PFSK-1 (cell line): ENCODE measurements at regions not wholly inside any gene's neighbourhood (a gene's known extent, or its start where the extent isn't known, plus 50 kb on each side); places are given as distances from the start of the nearest gene placed in this dataset.

Source experiments
- FOXP2 ChIP-seq: optimal IDR thresholded peaks from 2 replicates; pipeline ENCODE3; 2011; ENCODE audit warnings: borderline replicate concordance, control low read depth, inconsistent platforms; ENCODE audit not compliant: insufficient read depth; ENCODE audit errors: extremely low read length, extremely low read depth
- POLR2AphosphoS5 ChIP-seq: IDR thresholded peaks from 2 replicates; pipeline ENCODE4 v1.6.1; 2012; ENCODE audit warnings: low read depth, mild to moderate bottlenecking, control low read depth, low read length, moderate library complexity
- SIN3A ChIP-seq: IDR thresholded peaks from 2 replicates; pipeline ENCODE4 v1.6.1; 2012; ENCODE audit warnings: mild to moderate bottlenecking, low read length, moderate library complexity, borderline replicate concordance; ENCODE audit not compliant: insufficient read depth
- TAF1 ChIP-seq: IDR thresholded peaks from 2 replicates; pipeline ENCODE4 v1.6.1; 2012; ENCODE audit warnings: low read length, control low read depth, borderline replicate concordance; ENCODE audit not compliant: insufficient read depth
- TF ChIP-seq, protein P1 (sequence below), 2 experiments: IDR thresholded peaks; 2 replicates each; pipeline versions ENCODE4 v1.6.1 to v1.8.0; 2011 to 2012; ENCODE audit warnings: low read depth in 2 of 2, low read length in 2 of 2, control low read depth in 1 of 2, inconsistent platforms in 1 of 2, mild to moderate bottlenecking in 1 of 2, moderate library complexity in 1 of 2; ENCODE audit not compliant: insufficient read depth in 1 of 2

DNA sequence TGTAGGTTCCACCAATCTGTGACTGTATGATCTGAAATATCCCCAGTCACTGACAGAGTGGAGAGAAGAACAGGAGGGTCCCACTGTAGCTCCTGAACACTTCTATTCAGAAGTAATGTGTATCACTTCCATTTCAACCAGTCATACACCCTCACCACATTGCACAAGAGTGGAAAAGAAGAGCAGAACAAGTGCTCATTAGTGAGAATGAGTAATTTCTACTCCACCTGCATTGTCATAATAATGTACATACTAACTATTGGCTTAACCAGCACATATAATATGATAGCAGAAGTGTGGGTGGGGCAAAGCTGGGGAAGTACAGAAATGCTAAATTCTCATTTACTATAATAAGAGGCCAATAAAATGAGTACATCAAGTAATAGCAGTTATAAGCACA lies 342.7 kb downstream of the LMO7 start:
- TF ChIP-seq FOXP2 = no peak
- TF ChIP-seq POLR2AphosphoS5 = no peak
- TF ChIP-seq SIN3A = no peak
- TF ChIP-seq, protein P1, sequence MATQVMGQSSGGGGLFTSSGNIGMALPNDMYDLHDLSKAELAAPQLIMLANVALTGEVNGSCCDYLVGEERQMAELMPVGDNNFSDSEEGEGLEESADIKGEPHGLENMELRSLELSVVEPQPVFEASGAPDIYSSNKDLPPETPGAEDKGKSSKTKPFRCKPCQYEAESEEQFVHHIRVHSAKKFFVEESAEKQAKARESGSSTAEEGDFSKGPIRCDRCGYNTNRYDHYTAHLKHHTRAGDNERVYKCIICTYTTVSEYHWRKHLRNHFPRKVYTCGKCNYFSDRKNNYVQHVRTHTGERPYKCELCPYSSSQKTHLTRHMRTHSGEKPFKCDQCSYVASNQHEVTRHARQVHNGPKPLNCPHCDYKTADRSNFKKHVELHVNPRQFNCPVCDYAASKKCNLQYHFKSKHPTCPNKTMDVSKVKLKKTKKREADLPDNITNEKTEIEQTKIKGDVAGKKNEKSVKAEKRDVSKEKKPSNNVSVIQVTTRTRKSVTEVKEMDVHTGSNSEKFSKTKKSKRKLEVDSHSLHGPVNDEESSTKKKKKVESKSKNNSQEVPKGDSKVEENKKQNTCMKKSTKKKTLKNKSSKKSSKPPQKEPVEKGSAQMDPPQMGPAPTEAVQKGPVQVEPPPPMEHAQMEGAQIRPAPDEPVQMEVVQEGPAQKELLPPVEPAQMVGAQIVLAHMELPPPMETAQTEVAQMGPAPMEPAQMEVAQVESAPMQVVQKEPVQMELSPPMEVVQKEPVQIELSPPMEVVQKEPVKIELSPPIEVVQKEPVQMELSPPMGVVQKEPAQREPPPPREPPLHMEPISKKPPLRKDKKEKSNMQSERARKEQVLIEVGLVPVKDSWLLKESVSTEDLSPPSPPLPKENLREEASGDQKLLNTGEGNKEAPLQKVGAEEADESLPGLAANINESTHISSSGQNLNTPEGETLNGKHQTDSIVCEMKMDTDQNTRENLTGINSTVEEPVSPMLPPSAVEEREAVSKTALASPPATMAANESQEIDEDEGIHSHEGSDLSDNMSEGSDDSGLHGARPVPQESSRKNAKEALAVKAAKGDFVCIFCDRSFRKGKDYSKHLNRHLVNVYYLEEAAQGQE (IDR thresholded peaks at IDR 0.05; ENCODE audit: insufficient read depth in 1 of 2, low read depth in 2 of 2, low read length in 2 of 2) = no peak
- no peak for TF ChIP-seq TAF1

GRCh38 chr13:75968103-75968838 lies 332.1 kb downstream of the LMO7 start:
- TF ChIP-seq TAF1 (no peak), POLR2AphosphoS5 (no peak)
- TF ChIP-seq, protein P1 (IDR thresholded peaks at IDR 0.05; ENCODE audit: insufficient read depth in 1 of 2, low read depth in 2 of 2, low read length in 2 of 2) = no peak

DNA sequence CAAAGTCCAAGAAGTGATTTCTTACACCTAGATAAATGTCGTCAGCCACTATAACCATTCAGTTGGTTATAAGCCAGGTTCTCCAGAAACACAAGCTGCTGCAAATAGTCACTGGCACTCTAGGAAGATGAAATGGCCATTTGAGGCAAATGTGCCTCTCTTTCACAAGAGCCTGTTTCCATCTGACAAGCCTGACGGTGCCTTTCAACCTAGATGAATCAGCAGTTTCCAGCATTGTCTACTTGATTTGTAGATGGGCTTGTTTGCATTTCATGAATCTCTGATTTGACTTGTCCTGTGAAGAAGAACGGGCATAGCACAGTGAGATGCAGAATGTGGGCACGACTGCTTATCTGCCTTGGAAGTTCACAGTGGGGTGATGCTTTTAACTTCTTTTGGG lies 327.2 kb downstream of the LMO7 start:
- TF ChIP-seq TAF1 = no peak
- TF ChIP-seq POLR2AphosphoS5 = no peak
- TF ChIP-seq, protein P1 (IDR thresholded peaks at IDR 0.05; ENCODE audit: insufficient read depth in 1 of 2, low read depth in 2 of 2, low read length in 2 of 2) = no peak
- TF ChIP-seq SIN3A = no peak
- TF ChIP-seq FOXP2 = no peak

DNA sequence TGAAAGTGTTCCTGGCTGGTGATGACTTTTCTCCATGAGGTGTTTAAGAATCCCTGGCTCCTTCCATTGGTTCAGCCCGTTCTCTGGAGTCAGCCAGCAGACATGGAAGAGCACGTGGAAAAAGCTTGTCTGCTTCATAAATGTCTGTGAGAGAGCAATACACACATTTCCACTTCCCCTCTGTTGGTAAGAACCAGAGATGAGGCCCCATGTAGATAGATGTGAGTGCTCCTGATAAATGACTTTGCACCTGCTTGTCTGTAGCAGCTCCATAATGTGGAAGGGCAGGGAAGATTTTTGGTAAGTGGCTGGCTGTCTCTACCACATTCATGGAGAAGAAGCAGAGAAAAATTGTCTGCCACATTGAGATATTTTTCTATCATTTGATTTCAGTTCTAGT lies 325.8 kb downstream of the LMO7 start:
- no peak for TF ChIP-seq TAF1
- TF ChIP-seq SIN3A = no peak
- no peak for TF ChIP-seq POLR2AphosphoS5
- TF ChIP-seq FOXP2 = no peak
- TF ChIP-seq, protein P1 (IDR thresholded peaks at IDR 0.05; ENCODE audit: insufficient read depth in 1 of 2, low read depth in 2 of 2, low read length in 2 of 2) = no peak

DNA sequence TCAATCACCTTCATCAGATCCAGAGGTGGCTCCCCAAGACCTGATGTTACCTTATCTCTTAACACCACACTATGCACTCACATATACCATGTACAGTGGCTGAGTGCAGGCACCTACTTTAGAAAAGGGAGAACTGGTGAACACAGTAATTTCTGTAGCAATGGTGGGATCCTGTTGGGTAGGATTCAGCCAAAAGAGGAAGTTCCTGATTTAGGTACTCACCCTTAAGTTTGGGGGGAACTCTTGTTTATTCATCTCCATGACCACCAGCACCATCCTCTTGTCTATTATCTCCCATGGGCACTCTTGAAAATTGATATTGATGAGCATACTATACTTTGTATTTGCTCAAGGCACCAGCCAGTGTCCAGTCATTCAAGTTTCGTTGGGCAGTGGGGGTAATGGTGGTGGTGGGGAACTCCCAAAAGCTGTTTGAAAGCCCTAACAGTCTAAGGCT lies 324.4 kb downstream of the LMO7 start:
- no peak for TF ChIP-seq POLR2AphosphoS5
- TF ChIP-seq, protein P1 (IDR thresholded peaks at IDR 0.05; ENCODE audit: insufficient read depth in 1 of 2, low read depth in 2 of 2, low read length in 2 of 2) = no peak
- TF ChIP-seq TAF1 = no peak
- TF ChIP-seq FOXP2 = no peak
- no peak for TF ChIP-seq SIN3A
